ENCODE measurements at regions not wholly inside any gene's neighbourhood (a gene's known extent, or its start where the extent isn't known, plus 50 kb on each side); places are given as distances from the start of the nearest gene placed in this dataset.

DNA sequence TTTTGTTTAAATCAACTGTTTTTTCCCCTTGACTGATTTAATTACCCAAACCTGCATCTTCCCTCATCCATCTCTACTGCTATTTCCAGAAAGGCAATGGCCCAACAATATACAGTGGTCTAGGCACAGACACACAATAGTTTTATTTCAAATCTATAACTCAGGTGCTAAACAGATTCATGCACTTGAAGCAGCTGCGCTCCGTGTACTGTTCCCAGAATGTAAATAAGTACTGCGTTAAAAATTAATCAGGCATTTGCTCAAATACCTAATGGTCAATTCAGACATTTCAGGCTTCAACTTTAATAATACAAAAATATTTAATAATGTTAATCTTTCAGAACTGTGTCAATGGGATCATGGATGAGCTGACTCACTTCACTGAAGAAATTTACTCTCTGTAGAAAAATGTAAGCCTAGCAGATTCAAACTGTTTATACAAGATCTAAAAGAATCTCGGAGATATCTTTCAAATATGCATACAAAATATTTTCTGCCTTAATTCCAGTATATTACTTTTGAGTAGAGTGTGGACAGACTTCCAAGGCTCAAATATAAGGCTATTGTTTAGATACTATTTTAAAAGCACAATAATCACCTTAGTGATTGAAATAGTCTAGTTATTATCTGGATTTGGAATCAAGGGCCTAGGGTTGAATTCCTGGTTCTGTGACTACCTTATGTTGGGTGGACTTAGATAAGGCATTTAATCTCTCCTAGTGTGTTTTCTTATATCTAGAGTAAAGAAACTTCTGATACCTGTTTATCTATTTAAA is 97.4 kb upstream of the PSMD7 start:
- Histone ChIP-seq H2AFZ (replicated peaks; ENCODE audit: low read length, poor library complexity) (no peak overlapping the region), H2BK5ac (ENCODE audit: low read depth, low read length, poor library complexity, severe bottlenecking) (no peak overlapping the region), H3K9me3 (ENCODE audit: control insufficient read depth, insufficient read depth, low read length) (no peaks in the 10 kb centered on the region), H3K9ac (ENCODE audit: low read depth, low read length) (no peak overlapping the region), H3K18ac (ENCODE audit: low read depth, low read length) (no peak overlapping the region), H3K4me2 (ENCODE audit: low read depth, low read length) (no peak overlapping the region), H3K9me1 (ENCODE audit: insufficient read depth, low read length) (no peaks in the 10 kb centered on the region), H3K36me3 (ENCODE audit: control insufficient read depth, insufficient read depth, low read length) (no peaks in the 10 kb centered on the region), H3K27ac (ENCODE audit: insufficient read depth, low read length) (no peak overlapping the region), H4K91ac (ENCODE audit: insufficient read depth, low read depth, low read length) (no peak overlapping the region), H3K79me1 (ENCODE audit: low read depth in 1 of 2, low read length in 2 of 2) (no peaks in the 10 kb centered on the region), H3K23ac (ENCODE audit: low read depth, low read length) (no peak overlapping the region), H2BK15ac (ENCODE audit: low read depth, low read length) (no peak overlapping the region), H3K4me1 (ENCODE audit: control insufficient read depth, insufficient read depth, low read length) (peaks cover 1% of the 10 kb centered on the region; the same call in 1 of the 2 replicates), H2AK5ac (ENCODE audit: low read depth, low read length) (no peak overlapping the region), H4K8ac (ENCODE audit: low read depth in 2 of 2, low read length in 2 of 2) (no peak overlapping the region), H3K14ac (replicated peaks; ENCODE audit: low read depth, low read length) (no peak overlapping the region), H2AK9ac (replicated peaks; ENCODE audit: low read depth, low read length, poor library complexity) (no peak overlapping the region), H3K4ac (ENCODE audit: low read depth, low read length) (no peak overlapping the region), H3K4me3 (ENCODE audit: insufficient read depth, low read depth, low read length) (no peak overlapping the region), H3K56ac (ENCODE audit: extremely low read depth, insufficient read depth, low read length) (no peak overlapping the region), H2BK120ac (ENCODE audit: low read depth, low read length) (no peak overlapping the region), H4K5ac (ENCODE audit: low read depth, low read length) (no peak overlapping the region), H3K27me3 (ENCODE audit: control insufficient read depth, insufficient read depth, low read length) (no peaks in the 10 kb centered on the region), H4K20me1 (ENCODE audit: insufficient read depth, low read length) (no peaks in the 10 kb centered on the region), H2BK20ac (ENCODE audit: low read depth, low read length) (no peak overlapping the region)
- DNase-seq (peak; percentile 4), ATAC-seq (ENCODE audit: low read depth) (peak; percentile 93)
- dilution Hi-C loops (cut with HindIII; ENCODE audit: low sequenced_read_pairs, unreplicated experiment): no loop called here
- intact Hi-C loops (cut with micrococcal nuclease): no loop called here
- POLR2A ChIA-PET (ENCODE audit: unreplicated experiment): no interaction called here
- BruUV-seq (replicated peaks): no TSS peak
- WGBS, 2 experiments (ENCODE audit: extremely low coverage in 2 of 2, insufficient read length in 1 of 2): no CpG with 5 or more reads among the region's 4 CpGs
- in situ Hi-C loops (cut with MboI; ENCODE audit: low sequenced_read_pairs): no loop called here
- CTCF ChIA-PET: no interaction called here
- TF ChIP-seq MXI1 (IDR thresholded peaks at IDR 0.05; ENCODE audit: borderline replicate concordance, low read depth, low read length): no peak
- TF ChIP-seq, protein P1, sequence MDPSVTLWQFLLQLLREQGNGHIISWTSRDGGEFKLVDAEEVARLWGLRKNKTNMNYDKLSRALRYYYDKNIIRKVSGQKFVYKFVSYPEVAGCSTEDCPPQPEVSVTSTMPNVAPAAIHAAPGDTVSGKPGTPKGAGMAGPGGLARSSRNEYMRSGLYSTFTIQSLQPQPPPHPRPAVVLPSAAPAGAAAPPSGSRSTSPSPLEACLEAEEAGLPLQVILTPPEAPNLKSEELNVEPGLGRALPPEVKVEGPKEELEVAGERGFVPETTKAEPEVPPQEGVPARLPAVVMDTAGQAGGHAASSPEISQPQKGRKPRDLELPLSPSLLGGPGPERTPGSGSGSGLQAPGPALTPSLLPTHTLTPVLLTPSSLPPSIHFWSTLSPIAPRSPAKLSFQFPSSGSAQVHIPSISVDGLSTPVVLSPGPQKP (IDR thresholded peaks at IDR 0.05; ENCODE audit: borderline replicate concordance, low read depth, low read length): no peak
- no peak for TF ChIP-seq MAZ (IDR thresholded peaks at IDR 0.05; ENCODE audit: borderline replicate concordance, low read depth, low read length)
- no peak for TF ChIP-seq BHLHE40 (IDR thresholded peaks at IDR 0.05; ENCODE audit: low read depth, low read length)
- TF ChIP-seq SMC3 (IDR thresholded peaks at IDR 0.05; ENCODE audit: low read depth, low read length): no peak
- no peak for TF ChIP-seq POLR2A (IDR thresholded peaks at IDR 0.05; ENCODE audit: low read depth, low read length)
- no peak for TF ChIP-seq RAD21 (IDR thresholded peaks at IDR 0.05; ENCODE audit: low read length)
- TF ChIP-seq, protein P2, sequence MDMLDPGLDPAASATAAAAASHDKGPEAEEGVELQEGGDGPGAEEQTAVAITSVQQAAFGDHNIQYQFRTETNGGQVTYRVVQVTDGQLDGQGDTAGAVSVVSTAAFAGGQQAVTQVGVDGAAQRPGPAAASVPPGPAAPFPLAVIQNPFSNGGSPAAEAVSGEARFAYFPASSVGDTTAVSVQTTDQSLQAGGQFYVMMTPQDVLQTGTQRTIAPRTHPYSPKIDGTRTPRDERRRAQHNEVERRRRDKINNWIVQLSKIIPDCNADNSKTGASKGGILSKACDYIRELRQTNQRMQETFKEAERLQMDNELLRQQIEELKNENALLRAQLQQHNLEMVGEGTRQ (IDR thresholded peaks at IDR 0.05; ENCODE audit: low read depth, low read length): no peak
- TF ChIP-seq NFE2L2 (IDR thresholded peaks at IDR 0.05; ENCODE audit: low read depth, low read length): no peak
- no peak for TF ChIP-seq RFX5 (IDR thresholded peaks at IDR 0.05; ENCODE audit: low read depth, low read length)
- TF ChIP-seq MAFK (IDR thresholded peaks at IDR 0.05; ENCODE audit: low read depth, low read length): no peak
- no peak for TF ChIP-seq RCOR1 (IDR thresholded peaks at IDR 0.05; ENCODE audit: insufficient replicate concordance, low read length)
- TF ChIP-seq CEBPB (IDR thresholded peaks at IDR 0.05; ENCODE audit: low read depth, low read length): no peak
- TF ChIP-seq CHD1 (IDR thresholded peaks at IDR 0.05; ENCODE audit: low read depth, low read length): no peak
- TF ChIP-seq, protein P3, sequence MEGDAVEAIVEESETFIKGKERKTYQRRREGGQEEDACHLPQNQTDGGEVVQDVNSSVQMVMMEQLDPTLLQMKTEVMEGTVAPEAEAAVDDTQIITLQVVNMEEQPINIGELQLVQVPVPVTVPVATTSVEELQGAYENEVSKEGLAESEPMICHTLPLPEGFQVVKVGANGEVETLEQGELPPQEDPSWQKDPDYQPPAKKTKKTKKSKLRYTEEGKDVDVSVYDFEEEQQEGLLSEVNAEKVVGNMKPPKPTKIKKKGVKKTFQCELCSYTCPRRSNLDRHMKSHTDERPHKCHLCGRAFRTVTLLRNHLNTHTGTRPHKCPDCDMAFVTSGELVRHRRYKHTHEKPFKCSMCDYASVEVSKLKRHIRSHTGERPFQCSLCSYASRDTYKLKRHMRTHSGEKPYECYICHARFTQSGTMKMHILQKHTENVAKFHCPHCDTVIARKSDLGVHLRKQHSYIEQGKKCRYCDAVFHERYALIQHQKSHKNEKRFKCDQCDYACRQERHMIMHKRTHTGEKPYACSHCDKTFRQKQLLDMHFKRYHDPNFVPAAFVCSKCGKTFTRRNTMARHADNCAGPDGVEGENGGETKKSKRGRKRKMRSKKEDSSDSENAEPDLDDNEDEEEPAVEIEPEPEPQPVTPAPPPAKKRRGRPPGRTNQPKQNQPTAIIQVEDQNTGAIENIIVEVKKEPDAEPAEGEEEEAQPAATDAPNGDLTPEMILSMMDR (conservative IDR thresholded peaks at IDR 0.05; ENCODE audit: low read depth, low read length): no peak
- TF ChIP-seq FOS (IDR thresholded peaks at IDR 0.05; ENCODE audit: low read depth, low read length): no peak
